HEK293 (cell line): ENCODE measurements at regions not wholly inside any gene's neighbourhood (a gene's known extent, or its start where the extent isn't known, plus 50 kb on each side); places are given as distances from the start of the nearest gene placed in this dataset.

Source experiments
- CTCF ChIA-PET: fragments of 350-600 bp; formaldehyde crosslinking; extraction: SDS; loops from one replicate; lab custom pipeline; 2021; ENCODE audit warnings: antibody characterized with exemption; lab: Yijun Ruan, JAX
- POLR2A ChIA-PET: fragments of 300-600 bp; formaldehyde crosslinking; extraction: SDS; loops from one replicate; lab custom pipeline; 2020; ENCODE audit warnings: antibody characterized with exemption, inconsistent platforms; lab: Yijun Ruan, JAX
- H3K27ac ChIP-seq: fragments of 200-500 bp; sonication (Bioruptor generic); 2 replicates; pipeline ENCODE4 v1.5.1; 2014; ENCODE audit warnings: low read depth, low read length, control low read depth, inconsistent platforms; ENCODE audit errors: extremely low read depth
- H3K36me3 ChIP-seq, 2 experiments: fragments of 200-500 bp in 1 of 2; sonication (Bioruptor generic) in 1 of 2; 1 replicate in 1 of 2; 2 replicates in 1 of 2; pipeline ENCODE4 v1.5.1; 2014 to 2017; ENCODE audit warnings: inconsistent platforms in 2 of 2, low read length in 2 of 2; ENCODE audit not compliant: control insufficient read depth in 2 of 2, insufficient read depth in 1 of 2
- H3K4me1 ChIP-seq: fragments of 200-500 bp; sonication (Bioruptor generic); 2 replicates; pipeline ENCODE4 v1.5.1; 2014; ENCODE audit warnings: mild to moderate bottlenecking, low read length, inconsistent platforms; ENCODE audit not compliant: control insufficient read depth, insufficient read depth
- H3K4me3 ChIP-seq: 2 replicates; pipeline ENCODE4 v1.5.1; 2011; ENCODE audit warnings: low read depth, mild to moderate bottlenecking, control low read depth, low read length, moderate library complexity
- H3K9me3 ChIP-seq: fragments of 200-500 bp; sonication (Bioruptor generic); 2 replicates; pipeline ENCODE4 v1.5.1; 2014; ENCODE audit warnings: low read depth, low read length, inconsistent platforms; ENCODE audit not compliant: control insufficient read depth, insufficient read depth
- GFI1B ChIP-seq: fragments of 450-650 bp; formaldehyde crosslinking; IDR thresholded peaks from 2 replicates; pipeline ENCODE4 v1.5.1; 2016; ENCODE audit warnings: missing biosample characterization, missing genetic modification characterization
- KLF9 ChIP-seq: fragments of 450-650 bp; formaldehyde crosslinking; IDR thresholded peaks from 2 replicates; pipeline ENCODE4 v1.5.1; 2016; ENCODE audit warnings: missing biosample characterization, missing genetic modification characterization, low read depth
- RBAK ChIP-seq: fragments of 450-650 bp; formaldehyde crosslinking; IDR thresholded peaks from 2 replicates; pipeline ENCODE4 v1.5.1; 2016; ENCODE audit warnings: missing biosample characterization, missing genetic modification characterization
- SCRT2 ChIP-seq: fragments of 450-650 bp; formaldehyde crosslinking; IDR thresholded peaks from 2 replicates; pipeline ENCODE4 v1.5.1; 2016; ENCODE audit warnings: missing biosample characterization, missing genetic modification characterization
- SETDB1 ChIP-seq: IDR thresholded peaks from one replicate; pipeline ENCODE4 v1.6.1; 2017; ENCODE audit warnings: mild to moderate bottlenecking, low read length, moderate library complexity, mixed read lengths; ENCODE audit not compliant: insufficient read length
- ZBTB6 ChIP-seq: fragments of 450-650 bp; formaldehyde crosslinking; IDR thresholded peaks from 2 replicates; pipeline ENCODE4 v1.5.1; 2017; ENCODE audit warnings: missing biosample characterization, missing genetic modification characterization
- ZNF140 ChIP-seq: fragments of 450-650 bp; formaldehyde crosslinking; IDR thresholded peaks from 2 replicates; pipeline ENCODE4 v1.5.1; 2016; ENCODE audit warnings: missing biosample characterization, missing genetic modification characterization
- ZNF155 ChIP-seq: fragments of 450-650 bp; formaldehyde crosslinking; IDR thresholded peaks from 2 replicates; pipeline ENCODE4 v1.5.1; 2016; ENCODE audit warnings: missing biosample characterization, missing genetic modification characterization
- ZNF214 ChIP-seq: fragments of 450-650 bp; formaldehyde crosslinking; IDR thresholded peaks from 2 replicates; pipeline ENCODE4 v1.5.1; 2017; ENCODE audit warnings: missing biosample characterization, mild to moderate bottlenecking, missing genetic modification characterization, borderline replicate concordance
- ZNF280D ChIP-seq: fragments of 450-650 bp; formaldehyde crosslinking; IDR thresholded peaks from 2 replicates; pipeline ENCODE4 v1.5.1; 2016; ENCODE audit warnings: missing biosample characterization, missing genetic modification characterization
- ZNF391 ChIP-seq: fragments of 450-650 bp; formaldehyde crosslinking; IDR thresholded peaks from 2 replicates; pipeline ENCODE4 v1.5.1; 2016; ENCODE audit warnings: low read depth, missing biosample characterization, missing genetic modification characterization, borderline replicate concordance
- ZNF513 ChIP-seq: fragments of 450-650 bp; IDR thresholded peaks from 2 replicates; pipeline ENCODE4 v1.5.1; 2018; ENCODE audit warnings: missing biosample characterization, missing genetic modification characterization
- ZNF600 ChIP-seq: fragments of 450-650 bp; formaldehyde crosslinking; IDR thresholded peaks from 2 replicates; pipeline ENCODE4 v1.5.1; 2016; ENCODE audit warnings: missing biosample characterization, missing genetic modification characterization
- ZNF658 ChIP-seq: fragments of 450-650 bp; formaldehyde crosslinking; IDR thresholded peaks from 2 replicates; pipeline ENCODE4; 2016; ENCODE audit warnings: missing biosample characterization, missing genetic modification characterization
- ZNF664 ChIP-seq: fragments of 450-650 bp; formaldehyde crosslinking; IDR thresholded peaks from 2 replicates; pipeline ENCODE4 v1.5.1; 2016; ENCODE audit warnings: missing biosample characterization, missing genetic modification characterization
- ZNF747 ChIP-seq: fragments of 450-650 bp; formaldehyde crosslinking; IDR thresholded peaks from 2 replicates; pipeline ENCODE4 v1.5.1; 2016; ENCODE audit warnings: missing biosample characterization, missing genetic modification characterization
- ZNF76 ChIP-seq: fragments of 450-650 bp; formaldehyde crosslinking; IDR thresholded peaks from 2 replicates; pipeline ENCODE4; 2016; ENCODE audit warnings: low read depth, missing biosample characterization, missing genetic modification characterization, borderline replicate concordance
- ZNF837 ChIP-seq: fragments of 450-650 bp; formaldehyde crosslinking; IDR thresholded peaks from 2 replicates; pipeline ENCODE4 v1.5.1; 2016; ENCODE audit warnings: missing biosample characterization, missing genetic modification characterization
- TF ChIP-seq, protein P1 (sequence below): fragments of 450-650 bp; formaldehyde crosslinking; IDR thresholded peaks from 2 replicates; pipeline ENCODE4 v1.5.1; 2016; ENCODE audit warnings: missing biosample characterization, missing genetic modification characterization, low read depth
- TF ChIP-seq, protein P2 (sequence below): fragments of 450-650 bp; formaldehyde crosslinking; IDR thresholded peaks from 2 replicates; pipeline ENCODE4 v1.5.1; 2016; ENCODE audit warnings: missing biosample characterization, missing genetic modification characterization

DNA sequence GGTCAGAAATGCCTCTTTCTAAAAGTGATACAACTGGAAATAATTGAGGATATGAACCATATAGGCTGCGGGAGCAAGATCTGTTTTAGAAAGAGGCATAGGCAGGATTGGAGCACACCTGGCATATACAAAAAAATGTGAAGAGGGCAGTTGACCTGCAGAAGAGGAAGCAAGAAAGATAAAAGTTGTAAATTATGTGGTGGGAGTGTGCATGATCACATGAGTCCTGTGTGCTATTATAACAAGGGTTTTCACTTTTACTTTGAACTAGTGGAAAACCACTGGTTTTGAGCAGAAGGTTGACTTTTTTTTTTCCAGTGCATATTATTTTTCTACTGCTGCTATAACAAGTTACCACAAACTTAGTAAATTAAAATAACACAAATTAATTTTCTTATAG lies 489.3 kb downstream of the ANXA1 start (continued):
- TF ChIP-seq, protein P1, sequence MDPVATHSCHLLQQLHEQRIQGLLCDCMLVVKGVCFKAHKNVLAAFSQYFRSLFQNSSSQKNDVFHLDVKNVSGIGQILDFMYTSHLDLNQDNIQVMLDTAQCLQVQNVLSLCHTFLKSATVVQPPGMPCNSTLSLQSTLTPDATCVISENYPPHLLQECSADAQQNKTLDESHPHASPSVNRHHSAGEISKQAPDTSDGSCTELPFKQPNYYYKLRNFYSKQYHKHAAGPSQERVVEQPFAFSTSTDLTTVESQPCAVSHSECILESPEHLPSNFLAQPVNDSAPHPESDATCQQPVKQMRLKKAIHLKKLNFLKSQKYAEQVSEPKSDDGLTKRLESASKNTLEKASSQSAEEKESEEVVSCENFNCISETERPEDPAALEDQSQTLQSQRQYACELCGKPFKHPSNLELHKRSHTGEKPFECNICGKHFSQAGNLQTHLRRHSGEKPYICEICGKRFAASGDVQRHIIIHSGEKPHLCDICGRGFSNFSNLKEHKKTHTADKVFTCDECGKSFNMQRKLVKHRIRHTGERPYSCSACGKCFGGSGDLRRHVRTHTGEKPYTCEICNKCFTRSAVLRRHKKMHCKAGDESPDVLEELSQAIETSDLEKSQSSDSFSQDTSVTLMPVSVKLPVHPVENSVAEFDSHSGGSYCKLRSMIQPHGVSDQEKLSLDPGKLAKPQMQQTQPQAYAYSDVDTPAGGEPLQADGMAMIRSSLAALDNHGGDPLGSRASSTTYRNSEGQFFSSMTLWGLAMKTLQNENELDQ (tag by site-specific recombination) = no peak
- TF ChIP-seq RBAK (no peak), SETDB1 (no peak), ZNF664 (tag by site-specific recombination) (no peak), GFI1B (tag by site-specific recombination) (no peak)

DNA sequence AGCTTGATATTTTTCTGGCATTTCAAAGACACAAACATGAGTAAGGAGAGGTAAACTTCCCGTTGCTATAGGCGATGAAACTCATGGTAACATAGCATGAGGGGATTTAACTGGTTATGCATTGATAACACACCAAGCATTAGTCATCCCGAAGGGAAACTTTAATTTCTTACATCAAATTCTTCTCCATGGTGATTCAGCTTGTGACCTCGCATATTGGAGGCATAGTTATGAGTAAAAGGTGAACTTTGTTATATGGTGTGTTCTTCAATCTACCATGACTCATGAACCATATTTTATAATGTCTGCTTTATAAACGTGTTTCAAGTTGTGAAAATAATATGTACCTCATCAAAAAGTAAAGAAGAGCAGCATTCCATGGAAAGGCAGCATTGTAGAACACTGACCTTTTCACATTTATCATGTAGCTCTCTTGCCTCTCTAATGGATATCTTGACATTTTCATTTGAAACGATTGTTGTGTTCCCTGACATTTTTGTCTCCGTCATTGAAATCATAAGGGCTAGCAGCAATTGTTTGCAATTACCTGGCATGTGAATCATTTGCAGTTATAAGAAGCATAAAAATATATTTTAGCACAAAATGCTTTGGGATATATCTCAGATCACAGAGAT lies 491.8 kb downstream of the ANXA1 start:
- no peaks in the 10 kb centered on the region for H3K4me1 ChIP-seq
- ChIA-PET POLR2A (no interaction called here), CTCF (interaction anchor here (0.6 kb wide), 1 partner anchor 91 kb away, joined by 3 read pairs; no protein-coding TSS in a partner anchor)
- TF ChIP-seq ZNF600 (tag by site-specific recombination) (no peak), SCRT2 (tag by site-specific recombination) (no peak), ZNF658 (tag by site-specific recombination) (no peak), ZNF837 (tag by site-specific recombination) (no peak), KLF9 (tag by site-specific recombination) (no peak), ZBTB6 (tag by site-specific recombination) (no peak), ZNF214 (tag by site-specific recombination) (no peak), ZNF280D (tag by site-specific recombination) (no peak), ZNF76 (no peak), ZNF747 (tag by site-specific recombination) (no peak), ZNF155 (tag by site-specific recombination) (no peak), ZNF391 (no peak), ZNF513 (tag by site-specific recombination) (no peak), ZNF140 (tag by site-specific recombination) (no peak)
- TF ChIP-seq, protein P2, sequence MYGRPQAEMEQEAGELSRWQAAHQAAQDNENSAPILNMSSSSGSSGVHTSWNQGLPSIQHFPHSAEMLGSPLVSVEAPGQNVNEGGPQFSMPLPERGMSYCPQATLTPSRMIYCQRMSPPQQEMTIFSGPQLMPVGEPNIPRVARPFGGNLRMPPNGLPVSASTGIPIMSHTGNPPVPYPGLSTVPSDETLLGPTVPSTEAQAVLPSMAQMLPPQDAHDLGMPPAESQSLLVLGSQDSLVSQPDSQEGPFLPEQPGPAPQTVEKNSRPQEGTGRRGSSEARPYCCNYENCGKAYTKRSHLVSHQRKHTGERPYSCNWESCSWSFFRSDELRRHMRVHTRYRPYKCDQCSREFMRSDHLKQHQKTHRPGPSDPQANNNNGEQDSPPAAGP (tag by site-specific recombination) = no peak
- no peaks in the 10 kb centered on the region for H3K36me3 ChIP-seq
- no peak overlapping the region for H3K27ac ChIP-seq
- H3K9me3 ChIP-seq = no peaks in the 10 kb centered on the region
- H3K4me3 ChIP-seq = no peak overlapping the region
